DMS53 treated with DMSO at 0.1 percent for 48 hours (cell line): ENCODE measurements at regions not wholly inside any gene's neighbourhood (a gene's known extent, or its start where the extent isn't known, plus 50 kb on each side); places are given as distances from the start of the nearest gene placed in this dataset.

Experiments
- DNase-seq: peaks from one replicate; lab custom pipeline; 2025; ENCODE audit not compliant: unreplicated experiment; lab: John Stamatoyannopoulos, UW

GRCh38 chr12:67579662-67580003 is 68.9 kb upstream of the DYRK2 start:
- no peak for DNase-seq

- no peak for DNase-seq
Measured at GRCh38 chr12:67582238-67582834, 66.2 kb upstream of the DYRK2 start.

GRCh38 chr12:67582844-67583243 is 65.7 kb upstream of the DYRK2 start:
- no peak for DNase-seq

- DNase-seq = no peak
Measured at GRCh38 chr12:67586951-67587350, 61.6 kb upstream of the DYRK2 start.

DNA sequence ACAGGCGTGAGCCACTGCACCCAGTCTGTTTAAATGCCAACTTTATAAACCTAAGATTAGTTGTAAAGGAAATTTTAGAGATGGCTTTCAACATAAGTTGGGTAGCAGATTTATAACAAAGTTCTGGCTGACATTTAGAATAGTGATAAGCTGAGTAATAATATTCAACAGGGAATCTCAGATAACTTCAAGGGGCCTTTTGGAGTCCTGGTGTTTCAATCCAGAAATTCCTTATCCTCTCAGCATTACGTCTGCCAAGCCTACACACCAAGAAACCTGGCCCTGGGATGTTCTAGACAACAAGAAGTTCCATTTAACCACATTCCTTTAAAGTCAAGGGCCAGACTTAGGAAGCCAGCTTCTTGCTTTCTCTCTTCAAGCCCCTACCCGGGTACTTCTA is 59.5 kb upstream of the DYRK2 start:
- DNase-seq = no peak

DNA sequence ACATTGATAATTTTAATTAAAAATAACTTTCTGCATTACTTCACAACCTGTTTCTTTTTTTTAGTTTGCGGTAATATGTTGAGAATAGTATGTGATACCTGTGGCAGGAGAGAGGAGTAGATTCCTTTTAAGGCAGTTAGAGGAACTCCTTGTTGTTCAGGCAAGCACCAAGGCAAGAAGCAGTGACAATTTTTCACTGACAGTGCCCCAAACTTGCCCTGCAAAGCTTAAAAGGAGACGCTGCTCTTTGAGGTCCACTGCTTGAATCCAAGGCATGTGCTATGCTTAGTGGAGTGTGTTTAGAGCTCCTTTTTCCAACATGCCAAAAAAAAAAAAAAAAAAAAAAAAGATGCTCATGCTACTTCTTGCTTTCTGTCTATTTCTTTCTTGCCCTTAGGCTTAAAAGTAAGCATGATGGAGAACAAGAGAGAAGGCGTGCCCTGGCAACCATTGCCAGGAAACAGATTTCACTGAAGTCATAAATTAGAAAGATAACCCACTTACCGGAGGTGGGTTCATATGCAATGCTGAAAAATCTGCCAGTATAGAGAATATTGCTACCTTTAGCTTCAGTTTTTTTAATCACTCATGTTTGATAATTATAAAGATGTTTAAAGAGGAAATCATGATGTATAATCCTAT is 58.3 kb upstream of the DYRK2 start:
- DNase-seq = no peak

GRCh38 chr12:67592228-67593011 is 56.1 kb upstream of the DYRK2 start:
- peak; percentile 72 for DNase-seq

GRCh38 chr12:67593041-67593440 is 55.5 kb upstream of the DYRK2 start:
- DNase-seq = peak; percentile 96

- peak; percentile 39 for DNase-seq
Measured at GRCh38 chr12:67593461-67594330, 54.8 kb upstream of the DYRK2 start.

DNA sequence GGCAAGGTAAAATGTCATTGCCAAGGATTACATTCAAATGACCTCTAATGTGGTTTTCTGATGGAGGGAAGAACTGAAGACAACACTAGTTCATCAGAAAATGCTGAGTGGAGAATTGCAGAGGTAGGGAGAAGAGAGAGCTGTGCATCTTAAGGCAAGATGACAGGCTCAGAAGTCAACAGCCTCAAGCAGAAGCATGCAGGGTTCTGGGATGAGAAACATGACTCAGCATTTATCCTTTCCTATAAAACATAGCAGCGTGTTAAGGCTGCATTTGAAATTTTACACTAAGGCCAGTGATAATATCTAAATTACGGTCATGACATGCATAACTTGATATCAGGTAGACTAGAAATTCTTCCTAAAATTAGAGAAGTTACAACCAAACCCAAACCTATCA is 53.7 kb upstream of the DYRK2 start:
- DNase-seq = no peak

DNA sequence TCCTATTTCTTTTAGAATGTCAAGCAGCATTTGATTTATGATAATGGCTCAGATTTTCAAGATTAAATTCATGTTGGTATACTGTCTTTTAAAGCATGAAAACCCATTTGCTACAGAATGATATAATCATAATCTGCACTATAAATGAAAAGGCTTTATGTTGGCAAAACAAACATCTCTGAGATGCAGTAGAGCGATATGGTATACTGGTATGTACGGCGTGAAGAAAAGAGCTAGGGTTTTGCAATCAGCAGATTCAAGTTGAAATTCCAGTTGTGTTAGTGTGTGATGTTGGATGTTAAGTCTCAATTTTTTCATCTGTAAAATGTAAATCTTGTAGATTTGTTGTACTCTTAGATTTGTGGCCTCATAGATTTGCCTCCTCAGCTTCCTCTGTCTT is 53.2 kb upstream of the DYRK2 start:
- no peak for DNase-seq

DNA sequence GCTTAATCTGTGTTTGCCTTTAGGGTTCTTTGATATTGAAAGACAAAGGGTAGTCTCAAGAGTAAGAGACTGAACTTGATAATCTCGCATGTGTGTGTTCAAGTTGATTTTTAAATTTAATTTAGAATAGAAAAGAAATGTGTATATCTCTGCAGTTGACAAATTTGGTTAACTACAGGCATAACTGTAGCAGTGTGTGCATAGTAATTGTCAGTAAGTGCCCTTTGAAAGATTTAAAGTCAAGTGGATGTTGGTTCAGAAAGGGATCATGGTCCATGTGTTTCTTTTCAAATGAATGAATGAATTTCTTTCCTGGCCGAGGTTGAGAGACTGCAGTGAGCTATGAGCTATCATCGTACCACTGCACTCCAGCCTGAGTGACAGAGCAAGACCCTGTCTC is 49.9 kb upstream of the DYRK2 start:
- DNase-seq = no peak
